IMR-90 (cell line): ENCODE measurements at regions not wholly inside any gene's neighbourhood (a gene's known extent, or its start where the extent isn't known, plus 50 kb on each side); places are given as distances from the start of the nearest gene placed in this dataset.

Source experiments
- ATAC-seq: fragments of 200-7000 bp; cut with Tn5 transposase; 2 replicates; pipeline ENCODE4 v1.9.1; 2020; ENCODE audit warnings: low read depth, mild to moderate bottlenecking, moderate library complexity
- BruUV-seq: library from RNA; stranded (reverse); fragments of 400-500 nt; replicated peaks from 2 replicates; lab custom pipeline; 2021; lab: Mats Ljungman, UMichigan
- CTCF ChIA-PET: fragments of 300-600 bp; formaldehyde crosslinking; extraction: SDS; loops from one replicate; lab custom pipeline; 2021; ENCODE audit warnings: antibody characterized with exemption; lab: Yijun Ruan, JAX
- POLR2A ChIA-PET: fragments of 300-600 bp; sonication (Branson Sonifier 250); formaldehyde crosslinking; loops from one replicate; lab custom pipeline; 2022; ENCODE audit warnings: antibody characterized with exemption; ENCODE audit not compliant: unreplicated experiment; lab: Charles Lee
- DNase-seq: peaks from one replicate; pipeline ENCODE4 v3.0.0; 2013
- H2AFZ ChIP-seq: replicated peaks from 2 replicates; pipeline ENCODE3; 2013; ENCODE audit warnings: low read length, mild to moderate bottlenecking; ENCODE audit not compliant: poor library complexity
- H2AK5ac ChIP-seq: 2 replicates; pipeline ENCODE4 v1.6.1; 2013; ENCODE audit warnings: low read depth, low read length, inconsistent platforms
- H2AK9ac ChIP-seq: replicated peaks from 2 replicates; pipeline ENCODE3; 2013; ENCODE audit warnings: mild to moderate bottlenecking, low read depth, low read length, moderate library complexity; ENCODE audit not compliant: poor library complexity
- H2BK120ac ChIP-seq: 2 replicates; pipeline ENCODE4 v1.6.1; 2013; ENCODE audit warnings: low read depth, low read length, inconsistent platforms
- H2BK15ac ChIP-seq: 3 replicates; pipeline ENCODE4 v1.6.1; 2013; ENCODE audit warnings: low read depth, low read length, inconsistent platforms
- H2BK20ac ChIP-seq: 2 replicates; pipeline ENCODE4 v1.6.1; 2013; ENCODE audit warnings: low read depth, mild to moderate bottlenecking, inconsistent platforms, low read length, moderate library complexity
- H2BK5ac ChIP-seq: 2 replicates; pipeline ENCODE4 v1.6.1; 2013; ENCODE audit warnings: mild to moderate bottlenecking, low read depth, low read length, inconsistent platforms; ENCODE audit not compliant: poor library complexity, severe bottlenecking
- H3K14ac ChIP-seq: replicated peaks from 2 replicates; pipeline ENCODE4 v1.6.1; 2013; ENCODE audit warnings: low read depth, low read length, inconsistent platforms
- H3K18ac ChIP-seq: 2 replicates; pipeline ENCODE4 v1.6.1; 2013; ENCODE audit warnings: low read depth, low read length, control low read depth
- H3K23ac ChIP-seq: 2 replicates; pipeline ENCODE4 v1.6.1; 2013; ENCODE audit warnings: low read depth, low read length, inconsistent platforms
- H3K27ac ChIP-seq: 2 replicates; pipeline ENCODE4 v1.5.1; 2013; ENCODE audit warnings: mild to moderate bottlenecking, control low read depth, low read length; ENCODE audit not compliant: insufficient read depth
- H3K27me3 ChIP-seq: 2 replicates; pipeline ENCODE4 v1.6.1; 2013; ENCODE audit warnings: low read length; ENCODE audit not compliant: control insufficient read depth, insufficient read depth
- H3K36me3 ChIP-seq: 2 replicates; pipeline ENCODE4 v1.6.1; 2013; ENCODE audit warnings: low read length, mixed read lengths; ENCODE audit not compliant: control insufficient read depth, insufficient read depth
- H3K4ac ChIP-seq: 2 replicates; pipeline ENCODE4 v1.6.1; 2013; ENCODE audit warnings: low read depth, low read length, inconsistent platforms
- H3K4me1 ChIP-seq: 2 replicates; pipeline ENCODE4 v1.6.1; 2013; ENCODE audit warnings: low read length, mixed read lengths; ENCODE audit not compliant: control insufficient read depth, insufficient read depth
- H3K4me2 ChIP-seq: 2 replicates; pipeline ENCODE4 v1.6.1; 2013; ENCODE audit warnings: low read depth, mild to moderate bottlenecking, control low read depth, low read length, moderate library complexity
- H3K4me3 ChIP-seq: 2 replicates; pipeline ENCODE4 v1.5.1; 2013; ENCODE audit warnings: low read depth, mild to moderate bottlenecking, control low read depth, low read length, moderate library complexity; ENCODE audit not compliant: insufficient read depth
- H3K56ac ChIP-seq: 2 replicates; pipeline ENCODE4 v1.6.1; 2013; ENCODE audit warnings: low read length, inconsistent platforms; ENCODE audit not compliant: insufficient read depth; ENCODE audit errors: extremely low read depth
- H3K79me1 ChIP-seq, 2 experiments: 2 replicates each; pipeline ENCODE4 v1.6.1; 2013; ENCODE audit warnings: low read length in 2 of 2, inconsistent platforms in 1 of 2, low read depth in 1 of 2
- H3K9ac ChIP-seq: 2 replicates; pipeline ENCODE4 v1.6.1; 2013; ENCODE audit warnings: low read depth, low read length, control low read depth
- H3K9me1 ChIP-seq: 2 replicates; pipeline ENCODE4 v1.6.1; 2013; ENCODE audit warnings: low read length, inconsistent platforms; ENCODE audit not compliant: insufficient read depth
- H3K9me3 ChIP-seq: 2 replicates; pipeline ENCODE4 v1.6.1; 2013; ENCODE audit warnings: low read length; ENCODE audit not compliant: control insufficient read depth, insufficient read depth
- H4K20me1 ChIP-seq: 2 replicates; pipeline ENCODE4 v1.6.1; 2013; ENCODE audit warnings: low read length, inconsistent platforms; ENCODE audit not compliant: insufficient read depth
- H4K5ac ChIP-seq: 2 replicates; pipeline ENCODE4 v1.6.1; 2013; ENCODE audit warnings: mild to moderate bottlenecking, low read depth, low read length, control low read depth
- H4K8ac ChIP-seq, 2 experiments: 2 replicates each; pipeline ENCODE4 v1.6.1; 2013; ENCODE audit warnings: low read depth in 2 of 2, low read length in 2 of 2, control low read depth in 1 of 2, inconsistent platforms in 1 of 2
- H4K91ac ChIP-seq: 2 replicates; pipeline ENCODE4 v1.6.1; 2013; ENCODE audit warnings: low read depth, low read length, inconsistent platforms; ENCODE audit not compliant: insufficient read depth
- MAFK ChIP-seq: IDR thresholded peaks from 2 replicates; pipeline ENCODE4 v1.6.1; 2012; ENCODE audit warnings: low read depth, low read length, improper control_type of control experiment
- WGBS, 2 experiments: methylation state at CpG; one replicate each; pipeline versions ENCODE4 v1.1.5 to v1.1.7; 2013; ENCODE audit warnings: missing lambda C conversion rate in 2 of 2; ENCODE audit not compliant: insufficient read length in 1 of 2; ENCODE audit errors: extremely low coverage in 2 of 2; 5-methylcytosine and 5-hydroxymethylcytosine counted together
- dilution Hi-C: fragments of 300-500 bp; cut with HindIII; formaldehyde crosslinking; loops from one replicate; pipeline ENCODE4 v1.14.3; 2018; ENCODE audit warnings: low sequenced_read_pairs; ENCODE audit not compliant: unreplicated experiment
- in situ Hi-C: fragments of 300-500 bp; cut with MboI; formaldehyde crosslinking; loops from 3 replicates; pipeline ENCODE4 v1.14.3; 2019; ENCODE audit warnings: low sequenced_read_pairs, inconsistent platforms, mixed read lengths
- intact Hi-C: fragments of 100-400 bp; cut with micrococcal nuclease; formaldehyde crosslinking; loops from 2 replicates; pipeline ENCODE4 v1.10.0; 2022

- Histone ChIP-seq H4K91ac (no peak overlapping the region), H2BK5ac (no peak overlapping the region), H2BK15ac (no peak overlapping the region), H2AK5ac (no peak overlapping the region), H3K14ac (no peak overlapping the region), H4K8ac (no peak overlapping the region), H4K5ac (no peak overlapping the region), H3K9me1 (no peaks in the 10 kb centered on the region; the same call in 1 of the 2 replicates), H2AFZ (no peak overlapping the region), H3K27me3 (no peaks in the 10 kb centered on the region), H2AK9ac (no peak overlapping the region), H2BK20ac (no peak overlapping the region), H3K18ac (no peak overlapping the region), H3K4me2 (no peak overlapping the region), H3K4ac (no peak overlapping the region), H3K9ac (no peak overlapping the region), H3K79me1 (peaks cover 32 to 34% of the 10 kb centered on the region in 2 experiments), H4K20me1 (peaks cover 8% of the 10 kb centered on the region; the same call in 1 of the 2 replicates), H2BK120ac (no peak overlapping the region), H3K56ac (no peak overlapping the region), H3K4me3 (no peak overlapping the region), H3K9me3 (no peaks in the 10 kb centered on the region), H3K27ac (no peak overlapping the region), H3K4me1 (no peaks in the 10 kb centered on the region), H3K23ac (no peak overlapping the region), H3K36me3 (no peaks in the 10 kb centered on the region)
- ATAC-seq (no peak), DNase-seq (no peak)
- no TSS peak for BruUV-seq
- in situ Hi-C loops, result no loop called here
- 75% methylated on average over 3 of the region's 4 CpGs; no CpG with 5 or more reads in 1 of the 2 experiments for WGBS, 2 experiments
- CTCF ChIA-PET, result no interaction called here
- POLR2A ChIA-PET, result no interaction called here
- intact Hi-C loops, result no loop called here
- dilution Hi-C loops, result no loop called here
- no peak for TF ChIP-seq MAFK
Measured at GRCh38 chr13:107529035-107529434, 686.3 kb downstream of the LIG4 start.
